Thyroid gland (tissue), 4 donors: ENCODE measurements at regions not wholly inside any gene's neighbourhood (a gene's known extent, or its start where the extent isn't known, plus 50 kb on each side); places are given as distances from the start of the nearest gene placed in this dataset.

Experiments
- CTCF ChIP-seq, 6 experiments: fragments of 200-600 bp in 3 of 6; fragments of 450-650 bp in 3 of 6; sonication (generic) in 3 of 6; IDR thresholded peaks; one replicate each; pipeline ENCODE4 v1.5.1; 2016 to 2019; ENCODE audit warnings: antibody characterized with exemption in 6 of 6, mild to moderate bottlenecking in 2 of 6, inconsistent platforms in 1 of 6, moderate library complexity in 1 of 6
- POLR2A ChIP-seq, 2 donors: fragments of 450-650 bp; IDR thresholded peaks; one replicate each; pipeline ENCODE4 v1.6.1; 2017; ENCODE audit warnings: antibody characterized with exemption in 2 of 2, mild to moderate bottlenecking in 2 of 2, moderate library complexity in 1 of 2

- TF ChIP-seq CTCF (IDR thresholded peaks at IDR 0.05) (no peak), POLR2A (IDR thresholded peaks at IDR 0.05) (no peak)
Observed at GRCh38 chr10:36075196-36075595, 433.1 kb upstream of the FZD8 start.
